Peyer's patch (tissue), 4 donors: ENCODE measurements at regions not wholly inside any gene's neighbourhood (a gene's known extent, or its start where the extent isn't known, plus 50 kb on each side); places are given as distances from the start of the nearest gene placed in this dataset.

ENCODE experiments used
- DNase-seq, 3 donors: peaks; one replicate each; pipeline ENCODE4 v3.0.0-alpha.2; 2017 to 2019
- H3K27ac ChIP-seq, 4 donors: fragments of 200-600 bp; sonication (generic); one replicate each; pipeline ENCODE4 v1.5.1; 2016 to 2019
- H3K27me3 ChIP-seq, 2 donors: fragments of 200-600 bp; sonication (generic); one replicate each; pipeline ENCODE4 v1.5.1; 2019
- H3K36me3 ChIP-seq, 3 donors: fragments of 200-600 bp; sonication (generic); one replicate each; pipeline ENCODE4 v1.5.1; 2016 to 2019
- H3K4me1 ChIP-seq, 4 donors: fragments of 200-600 bp; sonication (generic); one replicate each; pipeline ENCODE4 v1.5.1; 2016 to 2019
- H3K4me3 ChIP-seq, 4 donors: fragments of 200-600 bp; sonication (generic); 1 replicate in 3 of 4; 2 replicates in 1 of 4; pipeline ENCODE4 v1.5.1; 2016 to 2019; ENCODE audit warnings: mild to moderate bottlenecking in 1 of 4
- H3K9me3 ChIP-seq, 4 donors: fragments of 200-600 bp; sonication (generic); one replicate each; pipeline ENCODE4 v1.5.1; 2016 to 2019; ENCODE audit warnings: mild to moderate bottlenecking in 1 of 4
- CTCF ChIP-seq, 6 experiments: fragments of 450-650 bp in 4 of 6; fragments of 200-600 bp in 2 of 6; sonication (generic) in 1 of 6; IDR thresholded peaks; one replicate each; pipeline ENCODE4 v1.5.1; 2017 to 2019; ENCODE audit warnings: antibody characterized with exemption in 6 of 6, mild to moderate bottlenecking in 3 of 6, moderate library complexity in 1 of 6
- POLR2A ChIP-seq, 2 donors: fragments of 450-650 bp; IDR thresholded peaks; one replicate each; pipeline ENCODE4 v1.5.1; 2017; ENCODE audit warnings: antibody characterized with exemption in 2 of 2, mild to moderate bottlenecking in 2 of 2, moderate library complexity in 2 of 2

- Histone ChIP-seq H3K36me3 (no peaks in the 10 kb centered on the region), H3K27ac (peak overlapping the region in 1 of 4 donors; percentile 52), H3K4me3 (no peak overlapping the region), H3K9me3 (no peaks in the 10 kb centered on the region), H3K27me3 (no peaks in the 10 kb centered on the region), H3K4me1 (peaks cover 0 to 18% (median 0%) of the 10 kb centered on the region in 4 donors)
- TF ChIP-seq POLR2A (IDR thresholded peaks at IDR 0.05) (no peak), CTCF (IDR thresholded peaks at IDR 0.05) (no peak)
- no peak for DNase-seq
These were observed 65.1 kb upstream of the ACSL3 start for GRCh38 chr2:222795450-222796357.

DNA sequence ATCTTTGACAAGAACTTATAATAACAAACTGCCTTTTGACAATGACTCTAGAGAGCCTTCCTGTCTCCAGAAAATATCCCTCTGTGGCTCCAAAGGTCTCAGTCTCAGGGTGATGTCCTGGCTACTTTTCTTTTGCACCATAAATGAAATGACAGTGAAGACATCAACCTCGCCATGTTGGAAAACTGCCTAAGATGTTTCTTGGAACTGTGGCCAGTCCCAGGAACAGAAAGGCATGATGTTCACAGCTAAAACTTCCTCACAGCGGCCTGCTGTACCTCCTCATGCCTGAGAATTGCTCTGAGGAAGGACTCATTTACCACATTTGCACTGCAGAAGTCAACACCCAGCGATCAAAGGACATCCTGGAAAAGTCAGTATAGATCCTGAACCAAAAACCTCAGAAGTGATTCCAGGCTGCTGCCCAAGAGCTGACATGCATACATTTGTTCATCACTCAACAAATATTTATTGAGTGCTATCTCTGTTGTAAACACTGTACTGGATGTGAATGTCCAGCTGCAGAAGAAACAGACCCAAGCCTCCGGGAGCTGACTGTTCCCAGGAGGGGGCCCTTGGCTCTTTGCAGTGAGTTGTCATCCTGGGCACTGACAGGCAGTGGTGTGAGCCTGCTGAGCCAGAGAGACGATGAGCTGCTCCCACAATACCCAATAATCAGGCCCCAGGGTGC, 64.3 kb upstream of the ACSL3 start:
- DNase-seq = no peak
- H3K9me3 ChIP-seq = no peaks in the 10 kb centered on the region
- TF ChIP-seq CTCF (IDR thresholded peaks at IDR 0.05) (no peak), POLR2A (IDR thresholded peaks at IDR 0.05) (no peak)

DNA sequence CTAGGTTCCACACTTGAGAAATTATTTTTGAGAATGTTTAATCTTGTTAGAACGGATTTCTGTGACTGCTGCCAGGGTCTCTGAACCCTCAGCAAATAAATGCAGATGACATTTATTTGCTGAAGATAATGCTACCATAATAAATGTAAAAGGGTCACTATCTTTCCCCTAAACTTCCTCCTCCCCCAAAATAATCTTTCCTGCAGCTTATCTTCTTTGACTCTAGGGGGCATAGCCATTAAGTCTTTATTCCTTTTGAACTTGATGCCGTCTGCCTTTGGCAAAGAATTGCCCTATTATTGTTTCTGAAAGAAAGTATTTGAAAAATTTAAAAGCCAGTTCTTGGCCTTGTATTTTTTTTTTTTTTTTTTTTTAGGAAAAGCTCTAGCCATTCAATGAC, 63.6 kb upstream of the ACSL3 start:
- Histone ChIP-seq H3K36me3 (no peaks in the 10 kb centered on the region), H3K27ac (no peak overlapping the region), H3K4me3 (no peak overlapping the region), H3K9me3 (no peaks in the 10 kb centered on the region), H3K4me1 (peaks cover 0 to 18% (median 0%) of the 10 kb centered on the region in 4 donors), H3K27me3 (no peaks in the 10 kb centered on the region)
- DNase-seq = no peak
- TF ChIP-seq POLR2A (IDR thresholded peaks at IDR 0.05) = no peak
- peak in 5 of 6 experiments; percentile 12 to 35 (median 20) for TF ChIP-seq CTCF (IDR thresholded peaks at IDR 0.05)

More for the DNA sequence above, 64.3 kb upstream of the ACSL3 start:
- Histone ChIP-seq H3K4me3 (no peak overlapping the region), H3K36me3 (no peaks in the 10 kb centered on the region), H3K27ac (peak overlapping the region in 1 of 4 donors; percentile 52), H3K27me3 (no peaks in the 10 kb centered on the region), H3K4me1 (peaks cover 0 to 18% (median 0%) of the 10 kb centered on the region in 4 donors)

DNA sequence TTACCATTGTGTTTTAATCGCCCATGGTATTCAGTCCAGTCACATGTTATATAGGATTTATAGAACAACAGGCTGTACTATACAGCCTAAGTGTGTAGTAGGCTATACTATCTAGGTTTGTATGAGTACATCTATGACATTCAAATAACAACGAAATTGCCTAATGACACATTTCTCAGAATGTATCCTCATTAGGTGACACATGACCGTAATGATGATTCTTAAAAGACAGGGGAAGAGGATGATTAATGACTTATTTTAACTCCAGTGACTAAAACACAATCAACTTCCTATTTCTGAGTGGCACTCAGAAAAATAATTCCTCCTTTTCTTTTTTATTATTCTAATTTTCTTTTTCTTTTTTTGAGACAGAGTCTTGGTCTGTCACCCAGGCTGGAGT, 63.0 kb upstream of the ACSL3 start:
- Histone ChIP-seq H3K4me1 (peaks cover 0 to 18% (median 0%) of the 10 kb centered on the region in 4 donors), H3K27ac (no peak overlapping the region), H3K36me3 (no peaks in the 10 kb centered on the region), H3K9me3 (no peaks in the 10 kb centered on the region), H3K27me3 (no peaks in the 10 kb centered on the region), H3K4me3 (no peak overlapping the region)
- DNase-seq = no peak
- TF ChIP-seq POLR2A (IDR thresholded peaks at IDR 0.05) (no peak), CTCF (IDR thresholded peaks at IDR 0.05) (no peak)

DNA sequence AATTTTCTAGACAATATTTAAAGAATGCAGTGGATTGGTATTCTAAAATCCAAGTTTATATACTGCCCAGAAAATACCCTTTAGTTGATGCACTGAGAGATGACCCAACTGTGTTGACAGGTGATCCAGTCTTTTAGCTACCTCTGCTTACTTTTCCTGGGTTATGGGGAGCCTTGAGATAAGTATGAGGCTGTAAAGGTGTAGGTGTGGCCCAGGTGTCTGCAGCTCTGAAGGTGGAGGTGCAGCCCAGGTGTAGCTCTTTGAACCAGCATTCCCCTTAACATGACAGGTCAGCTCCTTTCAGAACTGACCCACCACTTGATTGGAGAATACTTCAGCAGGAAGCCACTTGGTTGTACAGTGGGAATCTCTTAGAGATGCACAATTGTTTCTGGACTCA, 62.3 kb upstream of the ACSL3 start:
- H3K27ac ChIP-seq = no peak overlapping the region
- no peak for TF ChIP-seq POLR2A (IDR thresholded peaks at IDR 0.05)
- TF ChIP-seq CTCF (IDR thresholded peaks at IDR 0.05) = no peak
- no peak for DNase-seq
- no peak overlapping the region for H3K4me3 ChIP-seq
- peaks cover 0 to 18% (median 0%) of the 10 kb centered on the region in 4 donors for H3K4me1 ChIP-seq
- H3K36me3 ChIP-seq = no peaks in the 10 kb centered on the region
- no peaks in the 10 kb centered on the region for H3K27me3 ChIP-seq
- no peaks in the 10 kb centered on the region for H3K9me3 ChIP-seq
